ENCODE measurements at regions not wholly inside any gene's neighbourhood (a gene's known extent, or its start where the extent isn't known, plus 50 kb on each side); places are given as distances from the start of the nearest gene placed in this dataset.

DNA sequence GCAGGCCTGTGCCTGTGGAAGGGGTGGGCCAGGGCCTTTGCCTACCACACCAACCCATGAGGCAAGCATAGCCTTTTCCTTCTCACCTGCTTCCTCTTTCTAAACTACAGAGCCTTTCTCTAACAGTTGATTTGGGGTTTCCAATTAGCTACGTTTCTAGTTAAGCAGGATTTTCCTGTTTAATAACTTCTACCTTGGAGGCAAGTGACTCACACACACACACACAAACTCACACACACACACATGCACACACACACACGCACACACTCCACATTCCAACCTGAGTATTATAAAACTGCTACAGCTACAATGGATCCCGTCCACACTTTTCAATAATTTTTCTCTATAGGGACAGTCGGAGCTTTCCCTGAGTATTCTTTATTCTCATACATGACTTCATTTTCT, 84.9 kb downstream of the SOX11 start:
- TF ChIP-seq, protein P1, sequence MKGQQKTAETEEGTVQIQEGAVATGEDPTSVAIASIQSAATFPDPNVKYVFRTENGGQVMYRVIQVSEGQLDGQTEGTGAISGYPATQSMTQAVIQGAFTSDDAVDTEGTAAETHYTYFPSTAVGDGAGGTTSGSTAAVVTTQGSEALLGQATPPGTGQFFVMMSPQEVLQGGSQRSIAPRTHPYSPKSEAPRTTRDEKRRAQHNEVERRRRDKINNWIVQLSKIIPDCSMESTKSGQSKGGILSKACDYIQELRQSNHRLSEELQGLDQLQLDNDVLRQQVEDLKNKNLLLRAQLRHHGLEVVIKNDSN (IDR thresholded peaks at IDR 0.05; ENCODE audit: borderline replicate concordance, low read depth), result no peak
- TF ChIP-seq, protein P2, sequence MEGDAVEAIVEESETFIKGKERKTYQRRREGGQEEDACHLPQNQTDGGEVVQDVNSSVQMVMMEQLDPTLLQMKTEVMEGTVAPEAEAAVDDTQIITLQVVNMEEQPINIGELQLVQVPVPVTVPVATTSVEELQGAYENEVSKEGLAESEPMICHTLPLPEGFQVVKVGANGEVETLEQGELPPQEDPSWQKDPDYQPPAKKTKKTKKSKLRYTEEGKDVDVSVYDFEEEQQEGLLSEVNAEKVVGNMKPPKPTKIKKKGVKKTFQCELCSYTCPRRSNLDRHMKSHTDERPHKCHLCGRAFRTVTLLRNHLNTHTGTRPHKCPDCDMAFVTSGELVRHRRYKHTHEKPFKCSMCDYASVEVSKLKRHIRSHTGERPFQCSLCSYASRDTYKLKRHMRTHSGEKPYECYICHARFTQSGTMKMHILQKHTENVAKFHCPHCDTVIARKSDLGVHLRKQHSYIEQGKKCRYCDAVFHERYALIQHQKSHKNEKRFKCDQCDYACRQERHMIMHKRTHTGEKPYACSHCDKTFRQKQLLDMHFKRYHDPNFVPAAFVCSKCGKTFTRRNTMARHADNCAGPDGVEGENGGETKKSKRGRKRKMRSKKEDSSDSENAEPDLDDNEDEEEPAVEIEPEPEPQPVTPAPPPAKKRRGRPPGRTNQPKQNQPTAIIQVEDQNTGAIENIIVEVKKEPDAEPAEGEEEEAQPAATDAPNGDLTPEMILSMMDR (IDR thresholded peaks at IDR 0.05), result no peak
- TF ChIP-seq, protein P3, sequence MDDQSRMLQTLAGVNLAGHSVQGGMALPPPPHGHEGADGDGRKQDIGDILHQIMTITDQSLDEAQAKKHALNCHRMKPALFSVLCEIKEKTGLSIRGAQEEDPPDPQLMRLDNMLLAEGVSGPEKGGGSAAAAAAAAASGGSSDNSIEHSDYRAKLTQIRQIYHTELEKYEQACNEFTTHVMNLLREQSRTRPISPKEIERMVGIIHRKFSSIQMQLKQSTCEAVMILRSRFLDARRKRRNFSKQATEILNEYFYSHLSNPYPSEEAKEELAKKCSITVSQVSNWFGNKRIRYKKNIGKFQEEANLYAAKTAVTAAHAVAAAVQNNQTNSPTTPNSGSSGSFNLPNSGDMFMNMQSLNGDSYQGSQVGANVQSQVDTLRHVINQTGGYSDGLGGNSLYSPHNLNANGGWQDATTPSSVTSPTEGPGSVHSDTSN (IDR thresholded peaks at IDR 0.05), result no peak
- TF ChIP-seq EP300 (IDR thresholded peaks at IDR 0.05; ENCODE audit: borderline replicate concordance in 1 of 2, low read depth in 1 of 2, low read length in 1 of 2) (no peak), TCF12 (IDR thresholded peaks at IDR 0.05) (no peak), TAF1 (IDR thresholded peaks at IDR 0.05; ENCODE audit: borderline replicate concordance, low read depth, low read length) (no peak), RFX5 (IDR thresholded peaks at IDR 0.05; ENCODE audit: low read length) (no peak), GABPA (IDR thresholded peaks at IDR 0.05; ENCODE audit: low read depth) (no peak), YY1 (IDR thresholded peaks at IDR 0.05; ENCODE audit: low read depth) (no peak)
- TF ChIP-seq, protein P4, sequence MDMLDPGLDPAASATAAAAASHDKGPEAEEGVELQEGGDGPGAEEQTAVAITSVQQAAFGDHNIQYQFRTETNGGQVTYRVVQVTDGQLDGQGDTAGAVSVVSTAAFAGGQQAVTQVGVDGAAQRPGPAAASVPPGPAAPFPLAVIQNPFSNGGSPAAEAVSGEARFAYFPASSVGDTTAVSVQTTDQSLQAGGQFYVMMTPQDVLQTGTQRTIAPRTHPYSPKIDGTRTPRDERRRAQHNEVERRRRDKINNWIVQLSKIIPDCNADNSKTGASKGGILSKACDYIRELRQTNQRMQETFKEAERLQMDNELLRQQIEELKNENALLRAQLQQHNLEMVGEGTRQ (IDR thresholded peaks at IDR 0.05; ENCODE audit: borderline replicate concordance, low read depth, low read length), result no peak
- TF ChIP-seq, protein P5, sequence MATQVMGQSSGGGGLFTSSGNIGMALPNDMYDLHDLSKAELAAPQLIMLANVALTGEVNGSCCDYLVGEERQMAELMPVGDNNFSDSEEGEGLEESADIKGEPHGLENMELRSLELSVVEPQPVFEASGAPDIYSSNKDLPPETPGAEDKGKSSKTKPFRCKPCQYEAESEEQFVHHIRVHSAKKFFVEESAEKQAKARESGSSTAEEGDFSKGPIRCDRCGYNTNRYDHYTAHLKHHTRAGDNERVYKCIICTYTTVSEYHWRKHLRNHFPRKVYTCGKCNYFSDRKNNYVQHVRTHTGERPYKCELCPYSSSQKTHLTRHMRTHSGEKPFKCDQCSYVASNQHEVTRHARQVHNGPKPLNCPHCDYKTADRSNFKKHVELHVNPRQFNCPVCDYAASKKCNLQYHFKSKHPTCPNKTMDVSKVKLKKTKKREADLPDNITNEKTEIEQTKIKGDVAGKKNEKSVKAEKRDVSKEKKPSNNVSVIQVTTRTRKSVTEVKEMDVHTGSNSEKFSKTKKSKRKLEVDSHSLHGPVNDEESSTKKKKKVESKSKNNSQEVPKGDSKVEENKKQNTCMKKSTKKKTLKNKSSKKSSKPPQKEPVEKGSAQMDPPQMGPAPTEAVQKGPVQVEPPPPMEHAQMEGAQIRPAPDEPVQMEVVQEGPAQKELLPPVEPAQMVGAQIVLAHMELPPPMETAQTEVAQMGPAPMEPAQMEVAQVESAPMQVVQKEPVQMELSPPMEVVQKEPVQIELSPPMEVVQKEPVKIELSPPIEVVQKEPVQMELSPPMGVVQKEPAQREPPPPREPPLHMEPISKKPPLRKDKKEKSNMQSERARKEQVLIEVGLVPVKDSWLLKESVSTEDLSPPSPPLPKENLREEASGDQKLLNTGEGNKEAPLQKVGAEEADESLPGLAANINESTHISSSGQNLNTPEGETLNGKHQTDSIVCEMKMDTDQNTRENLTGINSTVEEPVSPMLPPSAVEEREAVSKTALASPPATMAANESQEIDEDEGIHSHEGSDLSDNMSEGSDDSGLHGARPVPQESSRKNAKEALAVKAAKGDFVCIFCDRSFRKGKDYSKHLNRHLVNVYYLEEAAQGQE (IDR thresholded peaks at IDR 0.05; ENCODE audit: low read depth, low read length), result no peak

Measured in SK-N-SH (cell line).